Nephron progenitor cell (in vitro differentiated cells): ENCODE measurements at regions not wholly inside any gene's neighbourhood (a gene's known extent, or its start where the extent isn't known, plus 50 kb on each side); places are given as distances from the start of the nearest gene placed in this dataset.

Experiments
- DNase-seq: peaks from one replicate; pipeline ENCODE4 v3.0.0; 2021
- H3K27ac Mint-ChIP-seq: 2 replicates; pipeline ENCODE4 v1.8.0; 2021; ENCODE audit warnings: mild to moderate bottlenecking, moderate library complexity, mixed read lengths
- H3K27me3 Mint-ChIP-seq: 2 replicates; pipeline ENCODE4 v1.8.0; 2021; ENCODE audit warnings: mild to moderate bottlenecking, low read depth, mixed read lengths; ENCODE audit not compliant: poor library complexity
- H3K36me3 Mint-ChIP-seq: 2 replicates; pipeline ENCODE4 v1.8.0; 2021; ENCODE audit warnings: low read depth, mixed read lengths
- H3K4me1 Mint-ChIP-seq: 2 replicates; pipeline ENCODE4 v1.8.0; 2021; ENCODE audit warnings: mixed read lengths
- H3K4me3 Mint-ChIP-seq: 2 replicates; pipeline ENCODE4 v1.8.0; 2021; ENCODE audit warnings: mild to moderate bottlenecking, moderate library complexity, mixed read lengths
- H3K9me3 Mint-ChIP-seq: 2 replicates; pipeline ENCODE4 v1.8.0; 2021; ENCODE audit warnings: mild to moderate bottlenecking, moderate library complexity, mixed read lengths
- TF ChIP-seq, protein P1 (sequence below): fragments of 200-600 bp; sonication (generic); IDR thresholded peaks from 2 replicates; pipeline ENCODE4 v1.5.0; 2021; ENCODE audit warnings: antibody characterized with exemption

- H3K27me3 Mint-ChIP-seq: no peaks in the 10 kb centered on the region
- TF ChIP-seq, protein P1, sequence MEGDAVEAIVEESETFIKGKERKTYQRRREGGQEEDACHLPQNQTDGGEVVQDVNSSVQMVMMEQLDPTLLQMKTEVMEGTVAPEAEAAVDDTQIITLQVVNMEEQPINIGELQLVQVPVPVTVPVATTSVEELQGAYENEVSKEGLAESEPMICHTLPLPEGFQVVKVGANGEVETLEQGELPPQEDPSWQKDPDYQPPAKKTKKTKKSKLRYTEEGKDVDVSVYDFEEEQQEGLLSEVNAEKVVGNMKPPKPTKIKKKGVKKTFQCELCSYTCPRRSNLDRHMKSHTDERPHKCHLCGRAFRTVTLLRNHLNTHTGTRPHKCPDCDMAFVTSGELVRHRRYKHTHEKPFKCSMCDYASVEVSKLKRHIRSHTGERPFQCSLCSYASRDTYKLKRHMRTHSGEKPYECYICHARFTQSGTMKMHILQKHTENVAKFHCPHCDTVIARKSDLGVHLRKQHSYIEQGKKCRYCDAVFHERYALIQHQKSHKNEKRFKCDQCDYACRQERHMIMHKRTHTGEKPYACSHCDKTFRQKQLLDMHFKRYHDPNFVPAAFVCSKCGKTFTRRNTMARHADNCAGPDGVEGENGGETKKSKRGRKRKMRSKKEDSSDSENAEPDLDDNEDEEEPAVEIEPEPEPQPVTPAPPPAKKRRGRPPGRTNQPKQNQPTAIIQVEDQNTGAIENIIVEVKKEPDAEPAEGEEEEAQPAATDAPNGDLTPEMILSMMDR: no peak
- H3K9me3 Mint-ChIP-seq: peaks cover 25% of the 10 kb centered on the region
- no peak overlapping the region for H3K27ac Mint-ChIP-seq
- no peak overlapping the region for H3K4me3 Mint-ChIP-seq
- H3K36me3 Mint-ChIP-seq: peaks cover 11% of the 10 kb centered on the region
- no peak for DNase-seq
- H3K4me1 Mint-ChIP-seq: peaks cover 6% of the 10 kb centered on the region
Measured at GRCh38 chr5:82917584-82917983, 159.6 kb downstream of the TMEM167A start.

DNA sequence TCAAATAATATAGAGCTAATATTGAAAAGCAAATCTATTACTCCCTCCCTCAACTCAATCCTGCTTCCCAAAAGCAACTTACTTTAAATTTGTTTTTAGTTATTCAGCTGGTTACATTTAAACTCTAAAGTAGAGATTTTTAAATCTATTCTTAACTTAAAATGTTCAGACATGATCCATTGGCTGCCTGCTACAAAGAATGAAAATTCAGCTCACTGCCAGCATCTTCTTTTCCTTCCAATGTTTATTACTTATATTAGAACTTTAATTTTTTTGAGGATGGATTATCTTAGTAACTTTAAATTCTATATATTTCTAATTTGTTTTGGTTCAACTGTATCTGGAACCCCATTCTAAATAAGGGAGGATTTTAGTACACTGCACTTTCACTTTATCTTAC is 163.2 kb downstream of the TMEM167A start:
- no peak overlapping the region for H3K27ac Mint-ChIP-seq
- DNase-seq: no peak
- peaks cover 11% of the 10 kb centered on the region for H3K36me3 Mint-ChIP-seq
- H3K4me3 Mint-ChIP-seq: no peak overlapping the region
- H3K4me1 Mint-ChIP-seq: peaks cover 8% of the 10 kb centered on the region
- H3K27me3 Mint-ChIP-seq: no peaks in the 10 kb centered on the region
- H3K9me3 Mint-ChIP-seq: peaks cover 25% of the 10 kb centered on the region
- TF ChIP-seq, protein P1: no peak

GRCh38 chr5:82912462-82912861 is 164.7 kb downstream of the TMEM167A start:
- no peak overlapping the region for H3K4me3 Mint-ChIP-seq
- H3K36me3 Mint-ChIP-seq: peaks cover 11% of the 10 kb centered on the region
- TF ChIP-seq, protein P1: no peak
- DNase-seq: no peak
- peaks cover 25% of the 10 kb centered on the region for H3K9me3 Mint-ChIP-seq
- H3K27ac Mint-ChIP-seq: no peak overlapping the region
- H3K27me3 Mint-ChIP-seq: no peaks in the 10 kb centered on the region
- H3K4me1 Mint-ChIP-seq: peaks cover 4% of the 10 kb centered on the region

DNA sequence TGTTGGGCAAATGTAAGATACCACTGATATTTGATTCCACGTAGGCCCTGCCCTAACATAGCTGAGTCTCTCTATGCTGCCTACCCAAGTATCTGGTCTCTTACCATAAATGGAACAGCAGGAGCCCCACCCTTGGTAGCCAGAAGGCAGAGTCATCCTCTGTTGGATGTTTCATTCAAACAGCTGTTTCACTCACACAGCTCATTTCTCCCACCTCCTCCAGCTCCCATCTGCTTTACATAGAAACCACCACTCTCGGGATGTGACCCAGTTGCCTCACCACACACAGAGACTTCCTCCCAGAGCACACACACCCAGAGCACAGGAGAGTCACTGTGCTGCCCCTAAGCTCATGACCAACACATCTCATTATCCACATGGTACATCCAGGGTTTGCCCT is 165.3 kb downstream of the TMEM167A start:
- Mint-ChIP-seq H3K36me3 (peaks cover 11% of the 10 kb centered on the region), H3K27me3 (no peaks in the 10 kb centered on the region), H3K4me3 (no peak overlapping the region), H3K9me3 (peaks cover 20% of the 10 kb centered on the region), H3K27ac (no peak overlapping the region), H3K4me1 (peaks cover 4% of the 10 kb centered on the region)
- TF ChIP-seq, protein P1: no peak
- DNase-seq: no peak

- TF ChIP-seq, protein P1: no peak
Measured at GRCh38 chr5:82910905-82911304, 166.3 kb downstream of the TMEM167A start.

DNA sequence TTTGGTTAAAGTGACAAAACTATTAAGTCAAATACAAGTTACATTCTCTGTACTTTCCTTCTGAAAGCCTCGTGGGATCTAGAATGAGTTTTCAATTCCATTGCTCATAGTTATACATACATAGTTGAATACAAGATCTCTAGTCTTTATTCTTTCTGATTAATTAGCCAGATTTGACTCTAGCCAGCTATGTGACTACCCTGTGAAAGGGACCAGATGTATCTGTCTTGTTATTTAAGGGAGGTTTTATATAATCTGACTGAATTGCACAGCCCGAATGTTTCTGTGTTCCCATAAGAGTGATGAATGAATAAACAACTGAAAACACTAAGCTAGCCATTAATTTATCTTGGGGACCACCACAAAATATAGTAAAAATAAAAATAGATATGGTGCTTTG is 166.7 kb downstream of the TMEM167A start:
- no peak for DNase-seq
- TF ChIP-seq, protein P1: no peak
- peaks cover 7% of the 10 kb centered on the region for H3K36me3 Mint-ChIP-seq
- no peak overlapping the region for H3K27ac Mint-ChIP-seq
- H3K4me1 Mint-ChIP-seq: peaks cover 9% of the 10 kb centered on the region
- no peaks in the 10 kb centered on the region for H3K27me3 Mint-ChIP-seq
- H3K4me3 Mint-ChIP-seq: no peak overlapping the region
- H3K9me3 Mint-ChIP-seq: peaks cover 6% of the 10 kb centered on the region

More at GRCh38 chr5:82910905-82911304, 166.3 kb downstream of the TMEM167A start:
- Mint-ChIP-seq H3K27ac (no peak overlapping the region), H3K9me3 (peaks cover 10% of the 10 kb centered on the region), H3K4me3 (no peak overlapping the region), H3K36me3 (peaks cover 11% of the 10 kb centered on the region), H3K27me3 (no peaks in the 10 kb centered on the region), H3K4me1 (peaks cover 7% of the 10 kb centered on the region)
- DNase-seq: no peak
